ENCODE measurements at regions not wholly inside any gene's neighbourhood (a gene's known extent, or its start where the extent isn't known, plus 50 kb on each side); places are given as distances from the start of the nearest gene placed in this dataset.

DNA sequence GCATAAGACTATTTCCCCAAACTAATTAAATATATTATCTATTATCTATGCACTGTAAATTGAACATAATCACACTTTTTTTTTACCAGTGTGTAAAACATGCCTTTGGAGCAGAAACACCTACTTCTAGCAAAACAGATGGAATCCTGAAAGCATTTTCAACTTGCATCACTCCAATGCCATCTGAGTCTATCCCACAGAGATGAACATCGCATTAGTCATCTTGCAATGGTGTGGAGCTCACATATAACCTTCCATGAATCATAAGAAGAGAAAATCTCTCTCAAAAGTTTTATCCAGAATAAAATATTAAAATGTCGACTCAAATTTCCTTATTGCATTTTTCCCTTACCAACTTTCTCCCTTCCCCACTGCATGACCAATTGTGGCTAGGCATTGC lies 406.7 kb upstream of the ACTRT1 start:
- Mint-ChIP-seq H3K9me3 (peaks cover 15% of the 10 kb centered on the region), H3K36me3 (no peaks in the 10 kb centered on the region), H3K27me3 (ENCODE audit: insufficient read depth, low read depth) (no peaks in the 10 kb centered on the region), H3K4me3 (no peak overlapping the region), H3K4me1 (peaks cover 12% of the 10 kb centered on the region), H3K27ac (no peak overlapping the region)
- DNase-seq (ENCODE audit: low spot score), result no peak
- Histone ChIP-seq H3K36me3 (no peaks in the 10 kb centered on the region), H3F3A (ENCODE audit: low read depth) (no peaks in the 10 kb centered on the region), H3K9me3 (ENCODE audit: low read depth) (no peaks in the 10 kb centered on the region), H3K4me3 (no peak overlapping the region), H3K27me3 (no peaks in the 10 kb centered on the region), H3K4me1 (no peaks in the 10 kb centered on the region), H3K4me2 (no peak overlapping the region), H3K79me2 (ENCODE audit: low read depth) (no peaks in the 10 kb centered on the region), H3K27ac (no peak overlapping the region), H4K20me1 (ENCODE audit: low read depth) (no peaks in the 10 kb centered on the region), H2AFZ (replicated peaks) (no peak overlapping the region), H3K9ac (no peak overlapping the region)
- TF ChIP-seq, protein P1, sequence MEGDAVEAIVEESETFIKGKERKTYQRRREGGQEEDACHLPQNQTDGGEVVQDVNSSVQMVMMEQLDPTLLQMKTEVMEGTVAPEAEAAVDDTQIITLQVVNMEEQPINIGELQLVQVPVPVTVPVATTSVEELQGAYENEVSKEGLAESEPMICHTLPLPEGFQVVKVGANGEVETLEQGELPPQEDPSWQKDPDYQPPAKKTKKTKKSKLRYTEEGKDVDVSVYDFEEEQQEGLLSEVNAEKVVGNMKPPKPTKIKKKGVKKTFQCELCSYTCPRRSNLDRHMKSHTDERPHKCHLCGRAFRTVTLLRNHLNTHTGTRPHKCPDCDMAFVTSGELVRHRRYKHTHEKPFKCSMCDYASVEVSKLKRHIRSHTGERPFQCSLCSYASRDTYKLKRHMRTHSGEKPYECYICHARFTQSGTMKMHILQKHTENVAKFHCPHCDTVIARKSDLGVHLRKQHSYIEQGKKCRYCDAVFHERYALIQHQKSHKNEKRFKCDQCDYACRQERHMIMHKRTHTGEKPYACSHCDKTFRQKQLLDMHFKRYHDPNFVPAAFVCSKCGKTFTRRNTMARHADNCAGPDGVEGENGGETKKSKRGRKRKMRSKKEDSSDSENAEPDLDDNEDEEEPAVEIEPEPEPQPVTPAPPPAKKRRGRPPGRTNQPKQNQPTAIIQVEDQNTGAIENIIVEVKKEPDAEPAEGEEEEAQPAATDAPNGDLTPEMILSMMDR (IDR thresholded peaks at IDR 0.05), result no peak
- TF ChIP-seq EZH2 (IDR thresholded peaks at IDR 0.05) (no peak), EZH2phosphoT487 (IDR thresholded peaks at IDR 0.05) (no peak)

DNA sequence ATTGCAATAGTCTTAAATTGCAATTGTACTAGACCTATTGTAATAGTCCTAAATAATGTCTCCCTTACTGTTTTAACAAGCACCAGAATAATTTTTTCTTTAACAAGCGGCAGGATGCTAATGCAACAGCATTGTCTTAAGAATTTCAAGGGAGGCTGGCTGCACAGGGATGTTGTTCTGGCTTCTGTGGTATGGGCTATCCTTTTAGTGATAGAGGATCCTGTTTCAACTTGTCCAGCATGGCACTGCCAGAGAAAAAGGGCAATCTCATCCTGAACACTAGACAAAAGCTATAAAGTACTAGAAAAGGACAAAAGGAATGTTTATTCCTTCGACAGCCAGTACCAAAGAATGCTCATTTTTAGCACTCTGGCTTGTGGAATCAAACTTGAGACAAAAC lies 405.5 kb upstream of the ACTRT1 start:
- H3K4me3 ChIP-seq, result no peak overlapping the region
- H3K9ac ChIP-seq, result no peak overlapping the region
- Mint-ChIP-seq H3K27ac (no peak overlapping the region), H3K4me3 (no peak overlapping the region), H3K4me1 (peaks cover 12% of the 10 kb centered on the region), H3K27me3 (ENCODE audit: insufficient read depth, low read depth) (no peaks in the 10 kb centered on the region), H3K36me3 (no peaks in the 10 kb centered on the region), H3K9me3 (peaks cover 14% of the 10 kb centered on the region)
- H3F3A ChIP-seq (ENCODE audit: low read depth), result no peaks in the 10 kb centered on the region
- H2AFZ ChIP-seq (replicated peaks), result no peak overlapping the region
- H3K79me2 ChIP-seq (ENCODE audit: low read depth), result no peaks in the 10 kb centered on the region
- no peaks in the 10 kb centered on the region for H3K4me1 ChIP-seq
- no peaks in the 10 kb centered on the region for H3K36me3 ChIP-seq
- no peaks in the 10 kb centered on the region for H3K9me3 ChIP-seq (ENCODE audit: low read depth)
- no peaks in the 10 kb centered on the region for H3K27me3 ChIP-seq
- no peak for DNase-seq (ENCODE audit: low spot score)
- no peaks in the 10 kb centered on the region for H4K20me1 ChIP-seq (ENCODE audit: low read depth)
- no peak overlapping the region for H3K27ac ChIP-seq
- TF ChIP-seq EZH2 (IDR thresholded peaks at IDR 0.05), result no peak
- TF ChIP-seq EZH2phosphoT487 (IDR thresholded peaks at IDR 0.05), result no peak
- TF ChIP-seq, protein P1 (IDR thresholded peaks at IDR 0.05), result no peak
- H3K4me2 ChIP-seq, result no peak overlapping the region

DNA sequence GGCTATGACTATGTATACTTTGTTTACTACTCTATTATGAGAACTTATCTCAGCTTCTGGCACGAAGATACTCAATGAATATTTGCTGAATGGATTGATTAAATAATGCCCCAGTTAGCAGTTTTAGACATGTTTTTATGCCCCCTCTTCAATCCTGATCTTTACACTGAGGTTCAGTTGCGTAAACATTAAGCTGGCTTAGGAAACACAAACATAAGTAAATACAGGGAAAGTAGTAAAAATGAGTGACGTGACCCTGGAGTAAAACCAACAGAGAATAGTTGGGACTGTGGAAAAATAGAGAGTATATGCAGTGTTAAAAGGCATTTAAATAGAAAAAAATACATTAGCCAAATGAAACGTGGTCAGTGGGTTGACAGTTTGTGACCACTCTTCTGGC lies 387.0 kb upstream of the ACTRT1 start:
- Histone ChIP-seq H3F3A (ENCODE audit: low read depth) (no peaks in the 10 kb centered on the region), H3K79me2 (ENCODE audit: low read depth) (no peaks in the 10 kb centered on the region), H3K9me3 (ENCODE audit: low read depth) (no peaks in the 10 kb centered on the region), H3K36me3 (no peaks in the 10 kb centered on the region), H3K4me1 (no peaks in the 10 kb centered on the region), H3K27me3 (no peaks in the 10 kb centered on the region), H3K4me3 (no peak overlapping the region), H3K9ac (no peak overlapping the region), H3K4me2 (no peak overlapping the region), H4K20me1 (ENCODE audit: low read depth) (no peaks in the 10 kb centered on the region), H3K27ac (no peak overlapping the region), H2AFZ (replicated peaks) (no peak overlapping the region)
- peaks cover 5% of the 10 kb centered on the region for H3K4me1 Mint-ChIP-seq
- no peak overlapping the region for H3K4me3 Mint-ChIP-seq
- H3K27ac Mint-ChIP-seq, result no peak overlapping the region
- no peaks in the 10 kb centered on the region for H3K36me3 Mint-ChIP-seq
- no peaks in the 10 kb centered on the region for H3K9me3 Mint-ChIP-seq
- DNase-seq (ENCODE audit: low spot score), result no peak
- no peaks in the 10 kb centered on the region for H3K27me3 Mint-ChIP-seq (ENCODE audit: insufficient read depth, low read depth)
- TF ChIP-seq EZH2 (IDR thresholded peaks at IDR 0.05) (no peak), EZH2phosphoT487 (IDR thresholded peaks at IDR 0.05) (no peak)
- TF ChIP-seq, protein P1 (IDR thresholded peaks at IDR 0.05), result no peak

DNA sequence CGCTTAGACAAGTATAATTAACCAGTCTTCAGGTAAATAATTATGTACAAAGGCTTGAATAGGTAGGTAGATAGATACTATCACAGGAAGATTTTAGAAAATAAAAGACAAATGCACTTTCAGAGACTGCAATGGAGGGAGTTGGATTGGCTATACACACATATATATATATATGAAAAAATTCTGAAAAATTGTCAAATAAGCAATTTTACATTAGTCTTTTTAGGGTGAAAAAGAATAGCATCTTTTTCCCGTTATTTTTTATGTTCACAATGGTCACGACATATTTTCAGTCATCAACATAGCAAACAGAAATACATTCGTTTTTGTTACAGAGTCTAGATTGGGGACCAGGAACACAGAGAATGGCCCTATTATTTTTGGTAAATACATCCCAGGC lies 385.9 kb upstream of the ACTRT1 start:
- no peaks in the 10 kb centered on the region for H3K79me2 ChIP-seq (ENCODE audit: low read depth)
- no peaks in the 10 kb centered on the region for H3K9me3 ChIP-seq (ENCODE audit: low read depth)
- H3K4me1 Mint-ChIP-seq, result peaks cover 5% of the 10 kb centered on the region
- DNase-seq (ENCODE audit: low spot score), result no peak
- H3K36me3 ChIP-seq, result no peaks in the 10 kb centered on the region
- H3K4me3 ChIP-seq, result no peak overlapping the region
- H3K4me1 ChIP-seq, result no peaks in the 10 kb centered on the region
- H3K4me2 ChIP-seq, result no peak overlapping the region
- no peak overlapping the region for H2AFZ ChIP-seq (replicated peaks)
- H3K27ac Mint-ChIP-seq, result no peak overlapping the region
- H3F3A ChIP-seq (ENCODE audit: low read depth), result no peaks in the 10 kb centered on the region
- H3K27ac ChIP-seq, result no peak overlapping the region
- H3K9ac ChIP-seq, result no peak overlapping the region
- no peaks in the 10 kb centered on the region for H3K27me3 ChIP-seq
- no peaks in the 10 kb centered on the region for H4K20me1 ChIP-seq (ENCODE audit: low read depth)
- H3K9me3 Mint-ChIP-seq, result no peaks in the 10 kb centered on the region
- no peaks in the 10 kb centered on the region for H3K36me3 Mint-ChIP-seq
- H3K4me3 Mint-ChIP-seq, result no peak overlapping the region
- TF ChIP-seq, protein P1 (IDR thresholded peaks at IDR 0.05), result no peak
- TF ChIP-seq EZH2 (IDR thresholded peaks at IDR 0.05), result no peak
- TF ChIP-seq EZH2phosphoT487 (IDR thresholded peaks at IDR 0.05), result no peak
- H3K27me3 Mint-ChIP-seq (ENCODE audit: insufficient read depth, low read depth), result no peaks in the 10 kb centered on the region
